AG04450 (cell line): ENCODE measurements at regions not wholly inside any gene's neighbourhood (a gene's known extent, or its start where the extent isn't known, plus 50 kb on each side); places are given as distances from the start of the nearest gene placed in this dataset.
A peak's percentile ranks its signal among the peaks of the same experiment; 100 is the strongest.
"Not testable (repeated sequence)": the region's sequence is repeated elsewhere in the genome, so short reads cannot be mapped to it uniquely, and the experiment has no call there.

Experiments
- CTCF ChIA-PET: fragments of 300-600, 350-600 bp; formaldehyde crosslinking; extraction: SDS; loops from one replicate; lab custom pipeline; 2022; ENCODE audit warnings: antibody characterized with exemption, inconsistent platforms; lab: Charles Lee
- POLR2A ChIA-PET: fragments of 350-600 bp; formaldehyde crosslinking; extraction: SDS; loops from one replicate; lab custom pipeline; 2021; ENCODE audit warnings: antibody characterized with exemption, inconsistent platforms; lab: Yijun Ruan, JAX
- DNase-seq: peaks from one replicate; pipeline ENCODE4 v3.0.0-alpha.2; 2011; ENCODE audit warnings: low read depth, low spot score
- H3K27ac ChIP-seq: one replicate; pipeline ENCODE4 v1.5.1; 2012; ENCODE audit warnings: low read depth, low read length, control low read depth
- H3K27me3 ChIP-seq: one replicate; pipeline ENCODE4 v1.6.0; 2012; ENCODE audit warnings: low read length; ENCODE audit not compliant: control insufficient read depth, insufficient read depth
- H3K4me3 ChIP-seq: 2 replicates; pipeline ENCODE4 v1.5.1; 2011; ENCODE audit warnings: mild to moderate bottlenecking, low read depth, low read length, control low read depth
- H3K9me3 ChIP-seq: 2 replicates; pipeline ENCODE4 v1.5.1; 2012; ENCODE audit warnings: low read length; ENCODE audit not compliant: control insufficient read depth, insufficient read depth
- CTCF ChIP-seq: IDR thresholded peaks from 2 replicates; pipeline ENCODE4 v1.5.1; 2011; ENCODE audit warnings: low read depth, low read length, control low read depth, inconsistent platforms

- DNase-seq: peak; percentile 92
- ChIA-PET POLR2A (interaction anchor here (0.6 to 1.7 kb wide), 3 partner anchors 15 to 83 kb away, joined by 3 to 5 read pairs (median 4); no protein-coding TSS in a partner anchor), CTCF (interaction anchor here (0.6 to 3.2 kb wide), 2 partner anchors 15 to 19 kb away, joined by 4 to 10 read pairs; no protein-coding TSS in a partner anchor)
- H3K27ac ChIP-seq: peak overlapping the region; percentile 89
- TF ChIP-seq CTCF: no peak
- H3K9me3 ChIP-seq: no peaks in the 10 kb centered on the region; the same call in 1 of the 2 replicates
- peaks cover 6% of the 10 kb centered on the region for H3K27me3 ChIP-seq
- H3K4me3 ChIP-seq: peak overlapping the region; percentile 48
Measured at GRCh38 chr2:241965931-241966412, 96.4 kb downstream of the RTP5 start.

- H3K27ac ChIP-seq: no peak overlapping the region
- H3K4me3 ChIP-seq: no peak overlapping the region
- H3K27me3 ChIP-seq: peaks cover 4% of the 10 kb centered on the region
- ChIA-PET POLR2A (interaction anchor here (0.6 to 1.7 kb wide), 2 partner anchors 16 to 794 kb away, joined by 5 read pairs; no protein-coding TSS in a partner anchor), CTCF (interaction anchor here (1.4 to 3.2 kb wide), 2 partner anchors 16 kb away, joined by 4 to 10 read pairs; no protein-coding TSS in a partner anchor)
- no peak for TF ChIP-seq CTCF
- no peaks in the 10 kb centered on the region; the same call in 1 of the 2 replicates for H3K9me3 ChIP-seq
- no peak for DNase-seq
Measured at GRCh38 chr2:241966647-241967466, 97.3 kb downstream of the RTP5 start.

GRCh38 chr2:241967467-241968144 is 98.1 kb downstream of the RTP5 start:
- ChIA-PET CTCF (interaction anchor here (1.4 kb wide), 1 partner anchor 17 kb away, joined by 4 read pairs; no protein-coding TSS in a partner anchor), POLR2A (no interaction called here)
- DNase-seq: no peak
- no peaks in the 10 kb centered on the region; the same call in 1 of the 2 replicates for H3K9me3 ChIP-seq
- no peak overlapping the region for H3K27ac ChIP-seq
- H3K4me3 ChIP-seq: no peak overlapping the region
- no peak for TF ChIP-seq CTCF
- H3K27me3 ChIP-seq: no peaks in the 10 kb centered on the region

- Histone ChIP-seq H3K9me3 (no peaks in the 10 kb centered on the region; the same call in 1 of the 2 replicates), H3K27ac (no peak overlapping the region), H3K27me3 (no peaks in the 10 kb centered on the region), H3K4me3 (no peak overlapping the region)
- CTCF ChIA-PET: interaction anchor here (1.4 kb wide), 1 partner anchor 18 kb away, joined by 4 read pairs; no protein-coding TSS in a partner anchor
- TF ChIP-seq CTCF: no peak
- DNase-seq: no peak
- POLR2A ChIA-PET: no interaction called here
Measured at GRCh38 chr2:241968417-241968816, 98.9 kb downstream of the RTP5 start.

GRCh38 chr2:241969182-241969581 is 99.7 kb downstream of the RTP5 start:
- H3K4me3 ChIP-seq, DNase-seq, H3K27ac ChIP-seq, CTCF ChIA-PET, POLR2A ChIA-PET, H3K9me3 ChIP-seq, H3K27me3 ChIP-seq: not testable (repeated sequence)
